Suppressor macrophage treated with lipopolysaccharide for 1 hour (primary cell): ENCODE measurements at regions not wholly inside any gene's neighbourhood (a gene's known extent, or its start where the extent isn't known, plus 50 kb on each side); places are given as distances from the start of the nearest gene placed in this dataset.

Experiments
- DNase-seq, 3 donors: peaks; one replicate each; pipeline ENCODE4 v3.0.0-alpha.2; 2020 to 2022

DNA sequence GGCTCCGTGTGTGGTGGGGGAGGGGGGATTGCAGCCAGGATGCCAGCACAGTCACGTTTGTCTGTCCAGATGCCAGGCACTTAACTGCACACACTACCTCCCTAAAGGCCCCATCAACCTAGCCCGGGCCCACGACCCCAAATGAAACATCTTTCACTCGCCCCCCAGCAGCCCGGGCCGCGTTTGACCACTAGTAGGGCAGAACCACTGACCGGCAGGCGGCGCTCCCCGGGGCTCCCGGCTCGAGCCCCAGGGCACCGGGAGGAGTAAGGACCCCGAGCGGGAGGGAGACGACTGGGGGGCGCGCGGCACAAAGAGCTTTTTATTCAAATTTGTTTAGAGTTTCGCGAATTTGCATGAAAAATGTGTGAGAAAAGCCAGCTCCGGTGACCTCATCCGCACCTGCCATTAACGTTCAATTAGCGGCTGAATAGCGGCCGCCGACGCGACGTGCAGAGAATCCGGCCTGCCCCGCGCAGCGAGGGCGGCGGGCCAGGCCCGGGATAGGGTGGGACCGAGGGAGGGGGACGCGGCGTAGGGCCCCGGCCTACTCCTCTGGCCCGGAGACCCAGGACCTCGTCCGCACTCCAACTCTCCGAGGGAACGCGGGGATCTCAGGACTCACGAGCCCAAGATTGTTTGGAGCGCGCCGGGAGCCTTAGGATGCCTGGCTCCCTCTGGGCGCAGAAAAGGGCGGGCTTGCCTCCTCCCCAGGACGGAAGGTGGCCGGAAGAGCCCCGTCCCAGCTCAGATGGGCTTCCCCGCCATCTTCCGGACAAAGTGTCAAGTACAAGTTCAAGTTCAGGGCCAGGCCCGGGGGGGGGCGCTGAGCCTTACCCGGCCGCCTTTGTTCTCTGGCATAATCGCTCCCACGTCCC is 64.9 kb upstream of the POLG start:
- DNase-seq, result peak; percentile 48 to 68 (median 56)

- DNase-seq, result no peak
Measured at GRCh38 chr15:89398896-89399237, 64.2 kb upstream of the POLG start.

GRCh38 chr15:89397653-89398023 is 63.0 kb upstream of the POLG start:
- no peak for DNase-seq

GRCh38 chr15:89396723-89397652 is 62.4 kb upstream of the POLG start:
- no peak for DNase-seq

DNA sequence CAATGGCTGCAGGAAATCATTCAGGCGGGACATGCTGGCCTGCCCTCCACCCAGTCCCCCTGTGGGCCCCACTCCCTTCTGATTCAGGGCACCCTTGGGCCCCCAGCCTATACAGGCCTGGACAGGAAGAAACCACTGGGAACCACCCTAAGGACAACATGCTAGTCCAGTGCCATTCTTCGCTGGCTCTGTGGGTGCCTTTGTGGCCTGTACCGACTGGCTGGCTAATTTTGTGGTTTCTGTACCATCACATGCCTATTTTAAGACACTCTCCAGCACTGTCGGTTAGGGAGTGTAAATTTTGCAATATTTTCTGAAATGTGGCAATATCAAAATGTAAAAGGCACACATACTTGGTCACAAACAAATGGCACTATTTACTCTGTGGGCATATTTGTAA is 61.4 kb upstream of the POLG start:
- peak; percentile 79 to 93 (median 89) for DNase-seq

GRCh38 chr15:89395461-89395871 is 60.8 kb upstream of the POLG start:
- DNase-seq, result peak in 2 of 3 donors; percentile 42 to 49

- no peak for DNase-seq
Measured at GRCh38 chr15:89395031-89395430, 60.4 kb upstream of the POLG start.

DNA sequence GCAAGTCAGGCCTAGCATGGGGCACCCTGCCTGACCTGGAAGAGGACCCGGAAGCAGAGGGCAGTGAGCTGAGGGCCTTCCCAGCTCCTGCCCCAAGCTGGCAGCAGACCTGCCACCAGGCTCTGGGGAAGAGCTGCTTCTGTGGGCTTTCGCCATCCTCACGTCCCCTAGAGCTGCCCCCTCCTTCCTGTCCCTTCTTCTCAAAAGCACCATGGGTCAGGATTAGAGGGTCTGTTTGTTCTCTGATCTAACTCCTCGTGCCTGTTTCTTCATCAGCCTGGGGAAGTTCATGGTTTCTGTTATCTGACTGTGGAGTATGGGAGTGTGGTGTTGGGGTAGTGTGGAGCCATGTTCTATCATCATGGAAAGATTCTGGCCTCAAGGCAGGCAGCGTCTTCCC is 58.4 kb upstream of the POLG start:
- DNase-seq, result peak; percentile 60 to 63 (median 63)

- DNase-seq, result no peak
Measured at GRCh38 chr15:89391685-89392257, 57.1 kb upstream of the POLG start.

DNA sequence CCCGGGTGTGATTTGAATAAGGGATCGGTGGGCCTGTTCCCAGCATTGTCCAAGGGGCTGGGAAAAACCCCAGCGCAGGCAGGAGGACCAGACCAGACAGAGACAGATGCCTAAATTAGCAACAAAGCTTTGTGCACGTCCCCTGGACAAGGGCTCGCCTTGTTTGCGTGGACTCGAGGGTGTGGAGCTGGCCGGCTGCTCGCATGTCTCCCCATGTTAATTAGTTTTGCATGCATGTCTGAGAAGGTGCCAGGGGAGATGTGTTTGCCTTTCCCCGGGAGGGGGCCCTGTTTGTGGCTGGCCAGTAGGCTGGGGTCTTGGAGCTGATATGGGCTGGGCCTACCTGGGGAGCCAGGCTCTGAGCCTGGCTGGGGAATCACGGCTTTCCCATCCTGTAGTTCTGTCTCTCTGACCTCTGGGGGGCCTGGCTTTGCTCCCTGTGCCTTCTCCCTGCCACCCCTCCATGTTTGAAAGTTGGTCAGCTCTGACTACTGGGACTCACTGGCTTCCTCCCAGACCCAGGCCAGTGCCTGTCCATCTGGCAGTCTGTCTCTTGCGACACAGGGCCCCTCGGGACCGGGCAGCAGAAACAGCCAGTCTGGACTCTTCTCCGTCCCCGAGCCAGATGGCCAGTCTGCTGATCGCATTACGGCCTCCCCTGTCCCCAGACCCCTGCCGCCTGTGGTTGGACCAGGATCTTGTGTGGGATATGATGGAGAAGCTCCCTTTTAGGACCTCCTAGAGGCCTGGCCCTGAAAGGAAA is 55.4 kb upstream of the POLG start:
- DNase-seq, result no peak

- DNase-seq, result no peak
Measured at GRCh38 chr15:89387140-89387903, 52.7 kb upstream of the POLG start.

GRCh38 chr15:89385596-89386331 is 51.1 kb upstream of the POLG start:
- peak; percentile 83 to 88 (median 86) for DNase-seq
